HG02588 (cell line): ENCODE measurements at regions not wholly inside any gene's neighbourhood (a gene's known extent, or its start where the extent isn't known, plus 50 kb on each side); places are given as distances from the start of the nearest gene placed in this dataset.

Experiments used
- ATAC-seq: cut with Tn5 transposase; IDR thresholded peaks from one replicate; pipeline ENCODE4 v1.9.1; 2021; ENCODE audit warnings: mild to moderate bottlenecking, moderate library complexity; ENCODE audit not compliant: unreplicated experiment

DNA sequence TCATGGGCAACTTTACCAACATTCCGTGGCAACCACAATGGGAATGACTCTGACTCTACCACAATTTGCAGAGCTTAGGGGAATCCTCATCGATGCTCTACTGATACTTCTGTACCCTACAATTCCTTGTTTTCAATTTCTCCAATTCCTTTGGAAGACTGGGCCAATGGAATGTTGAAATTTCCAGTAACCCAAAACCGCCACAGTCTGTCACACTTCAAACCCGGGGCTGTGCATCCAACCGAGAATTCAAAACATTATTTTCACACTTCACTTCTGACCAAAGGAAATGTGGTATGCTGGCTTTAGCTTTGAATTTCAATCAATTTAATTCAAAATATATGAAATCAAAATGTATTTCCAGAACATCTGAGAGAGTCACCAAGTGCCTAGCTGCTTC, 951.4 kb downstream of the VRK1 start:
- no peak for ATAC-seq

DNA sequence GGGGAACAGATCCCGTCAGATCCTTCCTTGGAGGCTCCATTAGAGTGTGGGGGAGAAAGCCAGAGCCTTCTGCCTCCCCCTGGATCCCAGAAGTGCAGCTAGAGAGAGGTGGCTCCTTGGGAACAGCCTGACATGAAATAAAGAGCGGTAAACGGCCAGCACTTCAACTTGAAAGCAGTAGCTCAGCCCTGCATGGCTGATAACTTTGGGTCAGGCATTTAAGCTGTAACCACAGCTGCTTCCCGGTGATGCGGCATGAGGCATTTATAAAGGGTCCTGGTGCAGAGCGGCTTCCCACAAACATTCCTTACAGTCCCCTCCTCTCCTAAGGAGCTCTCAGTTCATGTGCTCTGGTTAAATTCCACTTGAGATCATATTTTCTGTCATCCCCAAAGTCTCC, 960.3 kb downstream of the VRK1 start:
- no peak for ATAC-seq

DNA sequence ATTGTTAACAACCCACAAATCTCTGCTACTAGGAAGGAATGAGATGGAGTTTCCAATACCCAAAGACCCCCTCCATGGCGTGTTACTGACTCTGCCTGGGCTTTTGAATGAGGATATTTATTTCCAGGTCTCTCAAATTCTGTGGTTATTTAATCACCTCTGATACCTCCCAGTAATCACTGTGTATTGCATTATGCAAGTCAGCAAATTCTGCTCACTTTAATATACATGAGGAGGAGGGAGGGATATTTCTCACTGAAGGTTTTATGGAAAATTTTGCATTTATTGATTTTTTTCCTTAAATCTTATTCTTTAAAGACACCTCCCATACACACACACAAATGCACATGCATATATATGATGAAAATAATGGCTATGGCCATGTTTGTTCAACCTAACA, 962.9 kb downstream of the VRK1 start:
- ATAC-seq = no peak

GRCh38 chr14:97762386-97762785, 965.2 kb downstream of the VRK1 start:
- no peak for ATAC-seq

DNA sequence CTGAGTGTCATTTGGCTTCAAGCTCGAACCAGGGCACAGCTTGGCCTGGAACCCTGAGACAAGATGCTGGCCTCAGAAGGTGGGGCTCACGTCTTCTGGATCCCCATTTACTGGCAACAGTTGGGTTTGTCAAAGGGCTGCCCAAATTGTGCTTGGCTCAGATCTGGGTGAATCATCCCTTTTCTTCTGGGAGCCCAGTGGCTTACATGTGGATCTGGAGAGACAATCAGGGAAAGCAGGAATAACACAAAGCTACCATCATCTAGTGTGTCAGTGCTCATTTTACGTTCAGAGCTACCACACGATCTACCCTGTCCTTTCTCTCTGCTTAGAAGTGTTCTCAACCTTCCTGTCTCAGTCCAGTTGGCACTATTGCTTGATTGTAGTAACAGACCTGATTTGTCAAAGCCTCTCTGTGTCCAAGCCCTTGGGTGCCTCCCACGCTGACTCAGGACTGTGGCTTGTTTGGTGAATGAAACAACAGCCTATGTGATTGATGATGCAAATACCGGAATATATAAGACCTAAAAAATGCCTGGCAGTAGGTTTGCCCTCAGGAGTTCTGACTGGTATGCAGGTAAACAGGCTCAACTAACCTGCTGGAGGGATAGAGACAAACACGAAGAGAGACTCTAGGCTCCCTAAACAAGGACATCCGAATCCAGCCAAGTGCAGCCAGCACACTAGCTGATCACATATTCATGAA, 974.3 kb downstream of the VRK1 start:
- ATAC-seq = no peak

- no peak for ATAC-seq
Observed at GRCh38 chr14:97773598-97773997, 976.4 kb downstream of the VRK1 start.

- no peak for ATAC-seq
Observed at GRCh38 chr14:97776890-97777558, 979.8 kb downstream of the VRK1 start.

DNA sequence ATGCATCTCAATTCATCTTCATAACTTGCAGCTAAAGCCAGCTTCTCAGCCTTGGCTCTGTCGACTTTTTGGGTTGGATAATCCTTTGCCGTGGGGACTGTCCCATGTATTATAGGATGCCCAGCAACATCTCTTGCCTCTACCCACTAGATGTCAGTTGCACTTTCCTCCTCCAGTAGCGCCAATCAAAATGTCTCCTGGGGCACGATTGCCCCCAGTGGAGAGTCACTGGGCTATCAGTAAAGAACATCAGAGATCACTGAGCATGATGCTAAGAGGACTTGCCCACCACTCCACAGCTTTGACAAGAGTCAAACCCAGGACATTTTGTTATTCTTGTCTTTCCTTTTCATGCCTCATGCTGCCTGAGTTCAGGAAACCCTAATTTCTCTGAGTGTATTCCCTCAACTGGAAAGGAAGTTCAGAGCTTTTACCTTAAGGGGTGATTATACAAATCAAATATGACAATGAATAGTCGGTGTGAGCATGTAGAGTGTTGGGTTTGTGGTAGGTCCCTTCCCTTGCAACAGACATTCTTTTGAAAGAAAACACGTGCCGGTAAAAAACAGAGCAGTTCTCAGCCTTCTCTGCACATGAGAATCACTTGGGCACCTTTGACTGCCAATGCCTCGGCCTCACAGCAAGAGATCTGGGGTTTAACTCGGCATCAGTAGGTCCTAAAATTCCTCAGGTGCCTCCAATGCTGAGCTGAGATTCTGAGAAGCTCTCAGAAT, 980.6 kb downstream of the VRK1 start:
- ATAC-seq = no peak

GRCh38 chr14:97779140-97779539, 982.0 kb downstream of the VRK1 start:
- no peak for ATAC-seq

- ATAC-seq = no peak
Observed at GRCh38 chr14:97780804-97781203, 983.6 kb downstream of the VRK1 start.

GRCh38 chr14:97781961-97782360, 984.8 kb downstream of the VRK1 start:
- ATAC-seq = no peak

GRCh38 chr14:97782871-97783414, 985.8 kb downstream of the VRK1 start:
- no peak for ATAC-seq

DNA sequence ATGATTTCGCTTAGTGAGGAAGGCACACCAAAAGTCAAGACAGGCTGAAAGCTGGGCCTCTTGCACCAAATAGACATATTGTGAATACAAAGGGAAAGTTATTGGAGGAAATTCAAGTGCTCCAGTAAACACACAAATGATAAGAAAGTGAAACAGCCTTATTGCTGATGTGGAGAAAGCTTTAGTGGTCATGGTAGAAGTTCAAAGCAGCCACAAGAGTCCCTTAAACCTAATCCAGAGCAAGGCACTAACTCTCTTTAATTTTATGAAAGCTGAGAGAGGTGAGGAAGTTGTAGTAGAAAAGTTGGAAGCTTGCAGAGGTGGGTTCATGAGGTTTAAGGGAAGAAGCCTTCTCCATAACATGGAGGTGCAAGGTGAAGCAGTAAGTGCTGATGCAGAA, 988.3 kb downstream of the VRK1 start:
- ATAC-seq = no peak

DNA sequence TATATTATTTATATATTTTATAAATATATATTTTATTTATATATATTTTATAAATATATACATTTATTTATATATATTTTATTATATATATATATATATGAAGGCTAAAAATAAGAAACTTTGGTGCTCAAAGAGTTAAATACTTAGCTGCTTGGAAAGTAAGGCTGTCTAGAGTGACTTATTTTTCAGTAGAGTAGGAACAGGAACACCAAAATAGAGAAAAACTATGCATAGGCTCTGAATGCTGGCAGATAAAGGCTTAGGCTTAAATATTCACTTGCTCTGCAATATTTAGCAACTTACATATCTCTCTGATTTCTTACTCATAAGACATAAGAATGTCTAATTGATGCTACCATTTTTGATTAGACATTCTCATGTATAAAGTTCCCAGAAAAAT, 991.2 kb downstream of the VRK1 start:
- no peak for ATAC-seq

- ATAC-seq = no peak
Observed at GRCh38 chr14:97788846-97789526, 991.8 kb downstream of the VRK1 start.

DNA sequence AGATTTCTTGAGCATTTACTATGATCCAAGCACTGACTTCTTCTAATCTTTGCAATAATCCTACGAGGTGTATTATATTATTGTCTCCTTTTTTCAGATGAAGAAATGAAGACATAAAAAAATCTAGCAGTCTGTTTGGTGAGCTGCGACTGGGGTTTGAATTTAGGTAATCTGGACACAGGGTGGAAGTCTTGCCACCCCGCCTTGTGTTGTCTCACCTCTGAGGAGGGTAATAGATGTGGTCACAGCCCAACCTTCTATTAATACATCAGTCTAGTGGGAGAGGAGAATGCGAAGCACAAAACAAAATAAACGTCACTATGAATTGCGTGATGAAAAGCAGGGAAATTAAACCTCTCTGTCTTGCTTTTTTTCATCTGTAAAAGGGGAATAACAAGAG, 993.9 kb downstream of the VRK1 start:
- ATAC-seq = no peak

- ATAC-seq = no peak
Observed at GRCh38 chr14:97791906-97792305, 994.7 kb downstream of the VRK1 start.

- no peak for ATAC-seq
Observed at GRCh38 chr14:97796511-97796910, 999.3 kb downstream of the VRK1 start.

- ATAC-seq = no peak
Observed at GRCh38 chr14:97798176-97798575, 1001.0 kb downstream of the VRK1 start.

DNA sequence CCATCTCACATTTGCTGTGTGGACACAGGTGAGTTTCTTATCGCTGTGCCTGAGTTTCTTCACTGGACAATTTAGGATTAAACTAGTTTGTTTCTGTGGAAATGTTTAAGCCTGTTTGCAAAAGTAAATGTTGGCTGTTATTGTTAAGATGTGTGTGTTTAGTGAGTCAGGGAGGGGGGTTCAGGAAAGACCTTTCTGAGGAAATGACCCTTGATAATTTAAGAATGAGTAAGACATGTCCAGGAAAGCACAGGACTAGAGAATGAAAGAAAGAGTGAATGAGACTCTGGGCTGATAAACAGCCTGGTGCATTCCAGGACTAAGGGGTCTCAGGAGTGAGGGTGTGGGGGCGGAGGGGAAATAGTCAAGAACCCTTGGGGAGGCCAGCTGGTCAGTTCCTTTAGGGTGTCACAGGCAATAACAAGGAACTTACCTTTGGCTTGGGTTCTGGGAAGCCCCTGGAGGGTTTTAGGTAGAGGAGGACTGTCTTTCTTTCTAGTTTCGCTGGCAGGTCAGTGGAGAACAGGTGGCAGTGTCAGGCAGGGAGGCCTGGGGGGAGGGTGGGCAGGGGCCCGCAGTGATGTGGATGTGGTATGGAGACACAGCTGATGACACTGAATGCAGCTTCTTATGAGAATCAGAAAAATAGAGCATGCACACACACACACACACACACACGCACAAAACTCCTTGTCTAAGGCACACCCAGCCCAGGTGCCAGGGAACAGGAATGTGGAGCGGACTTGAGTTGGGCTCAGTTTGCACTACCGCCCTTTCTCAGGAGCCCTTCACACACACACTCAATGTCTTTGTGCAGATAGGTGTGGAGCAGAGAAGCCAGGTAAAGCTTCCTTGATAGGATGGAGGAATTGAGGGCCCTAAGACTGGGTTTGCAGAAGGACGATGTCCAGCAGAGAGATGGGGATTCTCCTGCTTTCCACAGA, 1005.5 kb downstream of the VRK1 start:
- ATAC-seq = no peak
